ENCODE measurements at regions not wholly inside any gene's neighbourhood (a gene's known extent, or its start where the extent isn't known, plus 50 kb on each side); places are given as distances from the start of the nearest gene placed in this dataset.

- Histone ChIP-seq H3K18ac (ENCODE audit: low read length) (no peak overlapping the region), H3K14ac (ENCODE audit: low read length) (no peak overlapping the region), H2BK120ac (ENCODE audit: low read depth, low read length) (no peak overlapping the region), H2AK5ac (ENCODE audit: low read depth, low read length) (no peak overlapping the region), H3K36me3 (replicated peaks in 1 of 2; ENCODE audit: control insufficient read depth in 2 of 2, insufficient read depth in 2 of 2, low read length in 2 of 2) (no peaks in the 10 kb centered on the region), H2BK15ac (ENCODE audit: low read length) (no peak overlapping the region), H3K27me3 (ENCODE audit: control insufficient read depth in 3 of 3, insufficient read depth in 3 of 3, low read depth in 1 of 3, low read length in 3 of 3) (no peaks in the 10 kb centered on the region), H2BK5ac (ENCODE audit: low read length) (no peak overlapping the region), H3K4me2 (ENCODE audit: insufficient read depth, low read length, poor library complexity, severe bottlenecking) (no peak overlapping the region), H3K9me3 (replicated peaks in 1 of 2; ENCODE audit: control insufficient read depth in 2 of 2, insufficient read depth in 1 of 2, low read depth in 1 of 2, low read length in 2 of 2) (no peaks in the 10 kb centered on the region), H3K9ac (ENCODE audit: low read depth, low read length, poor library complexity) (no peak overlapping the region), H3K4ac (ENCODE audit: low read length) (no peak overlapping the region), H3K79me1 (ENCODE audit: low read depth, low read length) (no peaks in the 10 kb centered on the region), H3K27ac (replicated peaks; ENCODE audit: low read length) (no peak overlapping the region), H3K4me1 (ENCODE audit: control insufficient read depth in 2 of 2, insufficient read depth in 1 of 2, low read depth in 1 of 2, low read length in 2 of 2) (peaks cover 0 to 1% of the 10 kb centered on the region in 2 donors), H3K23ac (ENCODE audit: low read depth, low read length, poor library complexity) (no peak overlapping the region), H4K91ac (ENCODE audit: low read depth, low read length, poor library complexity) (no peak overlapping the region), H3K4me3 (ENCODE audit: low read length in 2 of 2) (no peak overlapping the region), H2BK12ac (ENCODE audit: low read length) (no peak overlapping the region), H2AFZ (ENCODE audit: low read length) (no peak overlapping the region), H4K8ac (ENCODE audit: low read depth, low read length) (no peak overlapping the region)
- no CpG with 5 or more reads among the region's 4 CpGs for WGBS, 2 donors (ENCODE audit: extremely low coverage in 2 of 2, insufficient read length in 2 of 2, insufficient replicate concordance in 1 of 2)
- no peak for DNase-seq (ENCODE audit: low spot score)
Measured at GRCh38 chr6:88545991-88546390, 379.8 kb upstream of the CNR1 start.

GRCh38 chr6:88544986-88545612 is 379.0 kb upstream of the CNR1 start:
- H3K27ac ChIP-seq (replicated peaks; ENCODE audit: low read length) = no peak overlapping the region
- no peak overlapping the region for H2BK12ac ChIP-seq (ENCODE audit: low read length)
- H3K18ac ChIP-seq (ENCODE audit: low read length) = no peak overlapping the region
- peaks cover 4 to 7% of the 10 kb centered on the region in 2 donors for H3K4me1 ChIP-seq (ENCODE audit: control insufficient read depth in 2 of 2, insufficient read depth in 1 of 2, low read depth in 1 of 2, low read length in 2 of 2)
- no peak overlapping the region for H4K8ac ChIP-seq (ENCODE audit: low read depth, low read length)
- WGBS, 2 donors (ENCODE audit: extremely low coverage in 2 of 2, insufficient read length in 2 of 2, insufficient replicate concordance in 1 of 2) = no CpG with 5 or more reads among the region's 4 CpGs
- H3K23ac ChIP-seq (ENCODE audit: low read depth, low read length, poor library complexity) = no peak overlapping the region
- H3K9me3 ChIP-seq (replicated peaks in 1 of 2; ENCODE audit: control insufficient read depth in 2 of 2, insufficient read depth in 1 of 2, low read depth in 1 of 2, low read length in 2 of 2) = no peaks in the 10 kb centered on the region
- H2BK120ac ChIP-seq (ENCODE audit: low read depth, low read length) = no peak overlapping the region
- no peak overlapping the region for H3K9ac ChIP-seq (ENCODE audit: low read depth, low read length, poor library complexity)
- no peaks in the 10 kb centered on the region for H3K27me3 ChIP-seq (ENCODE audit: control insufficient read depth in 3 of 3, insufficient read depth in 3 of 3, low read depth in 1 of 3, low read length in 3 of 3)
- H3K4ac ChIP-seq (ENCODE audit: low read length) = no peak overlapping the region
- no peak overlapping the region for H2AFZ ChIP-seq (ENCODE audit: low read length)
- H3K4me2 ChIP-seq (ENCODE audit: insufficient read depth, low read length, poor library complexity, severe bottlenecking) = no peak overlapping the region
- H2AK5ac ChIP-seq (ENCODE audit: low read depth, low read length) = no peak overlapping the region
- H3K79me1 ChIP-seq (ENCODE audit: low read depth, low read length) = no peaks in the 10 kb centered on the region
- no peak for DNase-seq (ENCODE audit: low spot score)
- no peak overlapping the region for H3K14ac ChIP-seq (ENCODE audit: low read length)
- H4K91ac ChIP-seq (ENCODE audit: low read depth, low read length, poor library complexity) = no peak overlapping the region
- no peaks in the 10 kb centered on the region for H3K36me3 ChIP-seq (replicated peaks in 1 of 2; ENCODE audit: control insufficient read depth in 2 of 2, insufficient read depth in 2 of 2, low read length in 2 of 2)
- no peak overlapping the region for H2BK15ac ChIP-seq (ENCODE audit: low read length)
- no peak overlapping the region for H2BK5ac ChIP-seq (ENCODE audit: low read length)
- H3K4me3 ChIP-seq (ENCODE audit: low read length in 2 of 2) = no peak overlapping the region

- Histone ChIP-seq H2AFZ (ENCODE audit: low read length) (no peak overlapping the region), H3K4ac (ENCODE audit: low read length) (no peak overlapping the region), H3K79me1 (ENCODE audit: low read depth, low read length) (no peaks in the 10 kb centered on the region), H3K4me2 (ENCODE audit: insufficient read depth, low read length, poor library complexity, severe bottlenecking) (no peak overlapping the region), H2BK12ac (ENCODE audit: low read length) (no peak overlapping the region), H3K9ac (ENCODE audit: low read depth, low read length, poor library complexity) (no peak overlapping the region), H3K27me3 (ENCODE audit: control insufficient read depth in 3 of 3, insufficient read depth in 3 of 3, low read depth in 1 of 3, low read length in 3 of 3) (no peaks in the 10 kb centered on the region), H4K8ac (ENCODE audit: low read depth, low read length) (no peak overlapping the region), H3K14ac (ENCODE audit: low read length) (no peak overlapping the region), H3K27ac (replicated peaks; ENCODE audit: low read length) (no peak overlapping the region), H3K4me3 (ENCODE audit: low read length in 2 of 2) (no peak overlapping the region), H2BK15ac (ENCODE audit: low read length) (no peak overlapping the region), H2BK120ac (ENCODE audit: low read depth, low read length) (no peak overlapping the region), H3K9me3 (replicated peaks in 1 of 2; ENCODE audit: control insufficient read depth in 2 of 2, insufficient read depth in 1 of 2, low read depth in 1 of 2, low read length in 2 of 2) (no peaks in the 10 kb centered on the region), H2AK5ac (ENCODE audit: low read depth, low read length) (no peak overlapping the region), H3K4me1 (ENCODE audit: control insufficient read depth in 2 of 2, insufficient read depth in 1 of 2, low read depth in 1 of 2, low read length in 2 of 2) (peaks cover 14 to 18% of the 10 kb centered on the region in 2 donors), H4K91ac (ENCODE audit: low read depth, low read length, poor library complexity) (no peak overlapping the region), H3K18ac (ENCODE audit: low read length) (no peak overlapping the region), H3K23ac (ENCODE audit: low read depth, low read length, poor library complexity) (no peak overlapping the region), H3K36me3 (replicated peaks in 1 of 2; ENCODE audit: control insufficient read depth in 2 of 2, insufficient read depth in 2 of 2, low read length in 2 of 2) (no peaks in the 10 kb centered on the region), H2BK5ac (ENCODE audit: low read length) (no peak overlapping the region)
- no peak for DNase-seq (ENCODE audit: low spot score)
- no CpG with 5 or more reads among the region's 4 CpGs for WGBS, 2 donors (ENCODE audit: extremely low coverage in 2 of 2, insufficient read length in 2 of 2, insufficient replicate concordance in 1 of 2)
Measured at GRCh38 chr6:88539295-88539764, 373.2 kb upstream of the CNR1 start.

- H4K91ac ChIP-seq (ENCODE audit: low read depth, low read length, poor library complexity) = no peak overlapping the region
- peaks cover 14 to 18% of the 10 kb centered on the region in 2 donors for H3K4me1 ChIP-seq (ENCODE audit: control insufficient read depth in 2 of 2, insufficient read depth in 1 of 2, low read depth in 1 of 2, low read length in 2 of 2)
- no peak overlapping the region for H3K23ac ChIP-seq (ENCODE audit: low read depth, low read length, poor library complexity)
- H2BK5ac ChIP-seq (ENCODE audit: low read length) = no peak overlapping the region
- H3K4me2 ChIP-seq (ENCODE audit: insufficient read depth, low read length, poor library complexity, severe bottlenecking) = no peak overlapping the region
- H3K27me3 ChIP-seq (ENCODE audit: control insufficient read depth in 3 of 3, insufficient read depth in 3 of 3, low read depth in 1 of 3, low read length in 3 of 3) = no peaks in the 10 kb centered on the region
- no peak overlapping the region for H4K8ac ChIP-seq (ENCODE audit: low read depth, low read length)
- no peaks in the 10 kb centered on the region for H3K79me1 ChIP-seq (ENCODE audit: low read depth, low read length)
- H2BK15ac ChIP-seq (ENCODE audit: low read length) = no peak overlapping the region
- no peak overlapping the region for H2AFZ ChIP-seq (ENCODE audit: low read length)
- no peak overlapping the region for H3K14ac ChIP-seq (ENCODE audit: low read length)
- no peak overlapping the region for H3K4ac ChIP-seq (ENCODE audit: low read length)
- 100% methylated on average over 1 of the region's 3 CpGs; no CpG with 5 or more reads in 1 of the 2 donors for WGBS, 2 donors (ENCODE audit: extremely low coverage in 2 of 2, insufficient read length in 2 of 2, insufficient replicate concordance in 1 of 2)
- no peaks in the 10 kb centered on the region for H3K9me3 ChIP-seq (replicated peaks in 1 of 2; ENCODE audit: control insufficient read depth in 2 of 2, insufficient read depth in 1 of 2, low read depth in 1 of 2, low read length in 2 of 2)
- H2BK12ac ChIP-seq (ENCODE audit: low read length) = no peak overlapping the region
- DNase-seq (ENCODE audit: low spot score) = no peak
- H3K9ac ChIP-seq (ENCODE audit: low read depth, low read length, poor library complexity) = no peak overlapping the region
- H3K18ac ChIP-seq (ENCODE audit: low read length) = no peak overlapping the region
- no peak overlapping the region for H2AK5ac ChIP-seq (ENCODE audit: low read depth, low read length)
- H3K4me3 ChIP-seq (ENCODE audit: low read length in 2 of 2) = no peak overlapping the region
- no peaks in the 10 kb centered on the region for H3K36me3 ChIP-seq (replicated peaks in 1 of 2; ENCODE audit: control insufficient read depth in 2 of 2, insufficient read depth in 2 of 2, low read length in 2 of 2)
- no peak overlapping the region for H2BK120ac ChIP-seq (ENCODE audit: low read depth, low read length)
- H3K27ac ChIP-seq (replicated peaks; ENCODE audit: low read length) = no peak overlapping the region
Measured at GRCh38 chr6:88538840-88539239, 372.7 kb upstream of the CNR1 start.
